ENCODE measurements at regions not wholly inside any gene's neighbourhood (a gene's known extent, or its start where the extent isn't known, plus 50 kb on each side); places are given as distances from the start of the nearest gene placed in this dataset.

GRCh38 chr5:27396998-27397397 lies 358.6 kb upstream of the CDH9 start:
- no peak for TF ChIP-seq CTCF (IDR thresholded peaks at IDR 0.05; ENCODE audit: low read depth, low read length)

GRCh38 chr5:27392716-27393115 lies 354.3 kb upstream of the CDH9 start:
- H3K4me3 ChIP-seq (ENCODE audit: low read depth, low read length), result no peak overlapping the region
- TF ChIP-seq CTCF (IDR thresholded peaks at IDR 0.05; ENCODE audit: low read depth, low read length), result no peak

More at GRCh38 chr5:27396998-27397397, 358.6 kb upstream of the CDH9 start:
- no peak overlapping the region for H3K4me3 ChIP-seq (ENCODE audit: low read depth, low read length)

GRCh38 chr5:27389696-27390095 lies 351.3 kb upstream of the CDH9 start:
- no peak for TF ChIP-seq CTCF (IDR thresholded peaks at IDR 0.05; ENCODE audit: low read depth, low read length)

GRCh38 chr5:27388755-27389154 lies 350.4 kb upstream of the CDH9 start:
- no peak for TF ChIP-seq CTCF (IDR thresholded peaks at IDR 0.05; ENCODE audit: low read depth, low read length)
- H3K4me3 ChIP-seq (ENCODE audit: low read depth, low read length), result no peak overlapping the region

More at GRCh38 chr5:27389696-27390095, 351.3 kb upstream of the CDH9 start:
- H3K4me3 ChIP-seq (ENCODE audit: low read depth, low read length), result no peak overlapping the region

GRCh38 chr5:27387535-27388073 lies 349.2 kb upstream of the CDH9 start:
- no peak overlapping the region for H3K4me3 ChIP-seq (ENCODE audit: low read depth, low read length)
- no peak for TF ChIP-seq CTCF (IDR thresholded peaks at IDR 0.05; ENCODE audit: low read depth, low read length)

GRCh38 chr5:27381686-27382085 lies 343.3 kb upstream of the CDH9 start:
- no peak for TF ChIP-seq CTCF (IDR thresholded peaks at IDR 0.05; ENCODE audit: low read depth, low read length)

GRCh38 chr5:27377626-27378025 lies 339.2 kb upstream of the CDH9 start:
- no peak overlapping the region for H3K4me3 ChIP-seq (ENCODE audit: low read depth, low read length)
- no peak for TF ChIP-seq CTCF (IDR thresholded peaks at IDR 0.05; ENCODE audit: low read depth, low read length)

More at GRCh38 chr5:27381686-27382085, 343.3 kb upstream of the CDH9 start:
- no peak overlapping the region for H3K4me3 ChIP-seq (ENCODE audit: low read depth, low read length)

Measured in WI38 (cell line).